GM12878 (cell line): ENCODE measurements at regions not wholly inside any gene's neighbourhood (a gene's known extent, or its start where the extent isn't known, plus 50 kb on each side); places are given as distances from the start of the nearest gene placed in this dataset.

Experiments
- BCL11A ChIP-seq: IDR thresholded peaks from 2 replicates; pipeline ENCODE4 v1.6.1; 2011; ENCODE audit warnings: low read depth, low read length
- BMI1 ChIP-seq: fragments of 450-650 bp; IDR thresholded peaks from 2 replicates; pipeline ENCODE4 v1.6.1; 2016; ENCODE audit warnings: mild to moderate bottlenecking, moderate library complexity, borderline replicate concordance
- CHD1 ChIP-seq: IDR thresholded peaks from 2 replicates; pipeline ENCODE4 v1.6.1; 2012; ENCODE audit warnings: low read depth, low read length, improper control_type of control experiment
- CTCF ChIP-seq, 3 experiments: IDR thresholded peaks in 2 of 3; conservative IDR thresholded peaks in 1 of 3; 2 replicates each; pipeline ENCODE4 v1.5.1; 2011; ENCODE audit warnings: low read depth in 3 of 3, low read length in 3 of 3, mild to moderate bottlenecking in 3 of 3, control low read depth in 2 of 3, moderate library complexity in 2 of 3, inconsistent platforms in 1 of 3, mixed read lengths in 1 of 3; ENCODE audit not compliant: control insufficient read depth in 2 of 3, insufficient read depth in 1 of 3; ENCODE audit errors: extremely low read depth in 1 of 3
- EZH2 ChIP-seq: IDR thresholded peaks from 2 replicates; pipeline ENCODE4 v1.6.1; 2012; ENCODE audit warnings: low read depth, mild to moderate bottlenecking, control low read depth, inconsistent platforms, low read length, borderline replicate concordance; ENCODE audit not compliant: control insufficient read depth
- HDAC2 ChIP-seq: fragments of 200-600 bp; sonication (generic); IDR thresholded peaks from 2 replicates; pipeline ENCODE4 v1.6.1; 2017
- POLR2AphosphoS2 ChIP-seq: IDR thresholded peaks from 2 replicates; pipeline ENCODE4 v1.6.1; 2011; ENCODE audit warnings: low read depth, mild to moderate bottlenecking, low read length, improper control_type of control experiment, moderate library complexity
- RAD21 ChIP-seq: IDR thresholded peaks from 2 replicates; pipeline ENCODE4 v1.6.1; 2011; ENCODE audit warnings: mild to moderate bottlenecking, low read depth, low read length, moderate library complexity; ENCODE audit not compliant: insufficient read depth
- REST ChIP-seq: IDR thresholded peaks from 2 replicates; pipeline ENCODE4 v1.6.1; 2012; ENCODE audit warnings: mild to moderate bottlenecking, low read depth, low read length
- SMAD1 ChIP-seq: fragments of 450-650 bp; IDR thresholded peaks from 2 replicates; pipeline ENCODE4 v1.6.1; 2018; ENCODE audit warnings: mild to moderate bottlenecking, low read depth; ENCODE audit not compliant: partially characterized antibody
- SMC3 ChIP-seq: IDR thresholded peaks from 2 replicates; pipeline ENCODE4 v1.6.1; 2011; ENCODE audit warnings: low read length, improper control_type of control experiment, borderline replicate concordance
- SP1 ChIP-seq: IDR thresholded peaks from one replicate; pipeline ENCODE4 v1.6.1; 2011; ENCODE audit warnings: low read depth, low read length
- TCF7 ChIP-seq: IDR thresholded peaks from 2 replicates; pipeline ENCODE4 v1.6.1; 2014; ENCODE audit warnings: antibody characterized with exemption, borderline replicate concordance
- TF ChIP-seq, protein P1 (sequence below): IDR thresholded peaks from 2 replicates; pipeline ENCODE4 v1.6.1; 2011; ENCODE audit warnings: mild to moderate bottlenecking, low read depth, low read length, moderate library complexity; ENCODE audit not compliant: insufficient replicate concordance

- TF ChIP-seq RAD21, result no peak
- no peak for TF ChIP-seq POLR2AphosphoS2
- TF ChIP-seq, protein P1, sequence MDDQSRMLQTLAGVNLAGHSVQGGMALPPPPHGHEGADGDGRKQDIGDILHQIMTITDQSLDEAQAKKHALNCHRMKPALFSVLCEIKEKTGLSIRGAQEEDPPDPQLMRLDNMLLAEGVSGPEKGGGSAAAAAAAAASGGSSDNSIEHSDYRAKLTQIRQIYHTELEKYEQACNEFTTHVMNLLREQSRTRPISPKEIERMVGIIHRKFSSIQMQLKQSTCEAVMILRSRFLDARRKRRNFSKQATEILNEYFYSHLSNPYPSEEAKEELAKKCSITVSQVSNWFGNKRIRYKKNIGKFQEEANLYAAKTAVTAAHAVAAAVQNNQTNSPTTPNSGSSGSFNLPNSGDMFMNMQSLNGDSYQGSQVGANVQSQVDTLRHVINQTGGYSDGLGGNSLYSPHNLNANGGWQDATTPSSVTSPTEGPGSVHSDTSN, result no peak
- no peak for TF ChIP-seq EZH2
- no peak for TF ChIP-seq BMI1
- no peak for TF ChIP-seq CTCF (IDR thresholded peaks at IDR 0.05 in 2 of 3, conservative IDR thresholded peaks at IDR 0.05 in 1 of 3; ENCODE audit: control insufficient read depth in 2 of 3, extremely low read depth in 1 of 3, insufficient read depth in 1 of 3, low read depth in 3 of 3, low read length in 3 of 3)
- TF ChIP-seq SMC3, result no peak
- no peak for TF ChIP-seq HDAC2
- no peak for TF ChIP-seq REST
- TF ChIP-seq CHD1, result no peak
- no peak for TF ChIP-seq BCL11A
- TF ChIP-seq SP1, result no peak
- no peak for TF ChIP-seq SMAD1
- TF ChIP-seq TCF7, result no peak
Measured at GRCh38 chr6:140082867-140083297, 708.4 kb upstream of the CITED2 start.
